T-helper 1 cell treated with Interleukin-12 subunit alpha and Interleukin-12 subunit beta and Interleukin-4 antibody, amounts not matched to agents 30 μg/mL and 1 μg/mL, for 36 hours (primary cell): ENCODE measurements at regions not wholly inside any gene's neighbourhood (a gene's known extent, or its start where the extent isn't known, plus 50 kb on each side); places are given as distances from the start of the nearest gene placed in this dataset.

Source experiments
- H3K27ac Mint-ChIP-seq: one replicate; pipeline ENCODE4 v1.8.0; 2021; ENCODE audit warnings: mild to moderate bottlenecking, mixed read lengths
- H3K27me3 Mint-ChIP-seq: one replicate; pipeline ENCODE4 v1.8.0; 2021; ENCODE audit warnings: low read depth, mixed read lengths
- H3K36me3 Mint-ChIP-seq: one replicate; pipeline ENCODE4 v1.8.0; 2021; ENCODE audit warnings: low read depth, mixed read lengths
- H3K4me1 Mint-ChIP-seq: one replicate; pipeline ENCODE4 v1.8.0; 2021; ENCODE audit warnings: low read depth, mixed read lengths
- H3K4me3 Mint-ChIP-seq: one replicate; pipeline ENCODE4 v1.8.0; 2021; ENCODE audit warnings: mild to moderate bottlenecking, moderate library complexity, mixed read lengths
- H3K9me3 Mint-ChIP-seq: one replicate; pipeline ENCODE4 v1.8.0; 2021; ENCODE audit warnings: mixed read lengths

DNA sequence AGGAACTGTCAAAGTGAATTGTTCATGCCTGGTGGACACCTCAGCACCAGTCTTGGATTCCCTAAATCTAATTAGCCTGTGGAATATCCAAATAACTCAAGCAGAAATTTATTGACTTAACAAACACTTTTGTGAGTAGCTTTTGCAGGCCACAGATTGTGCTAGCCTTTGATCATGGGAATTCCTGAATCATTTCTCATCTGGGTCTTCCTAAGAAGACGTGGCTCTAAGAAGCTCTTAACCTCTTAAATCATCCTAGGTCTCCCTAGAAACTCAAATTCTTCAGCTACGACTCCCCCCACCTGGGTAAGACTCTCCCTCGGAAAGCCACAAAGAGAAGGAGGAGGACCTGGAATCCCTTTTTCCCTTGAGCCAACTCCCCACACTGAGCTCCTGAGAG, 53.8 kb upstream of the PSEN2 start:
- no peaks in the 10 kb centered on the region for H3K9me3 Mint-ChIP-seq
- H3K36me3 Mint-ChIP-seq: no peaks in the 10 kb centered on the region
- no peak overlapping the region for H3K4me3 Mint-ChIP-seq
- no peak overlapping the region for H3K27ac Mint-ChIP-seq
- peaks cover 11% of the 10 kb centered on the region for H3K27me3 Mint-ChIP-seq
- peaks cover 2% of the 10 kb centered on the region for H3K4me1 Mint-ChIP-seq

- Mint-ChIP-seq H3K27me3 (peaks cover 11% of the 10 kb centered on the region), H3K27ac (no peak overlapping the region), H3K9me3 (no peaks in the 10 kb centered on the region), H3K36me3 (no peaks in the 10 kb centered on the region), H3K4me1 (peaks cover 2% of the 10 kb centered on the region), H3K4me3 (no peak overlapping the region)
Observed at GRCh38 chr1:226814751-226815537, 55.5 kb upstream of the PSEN2 start.

- peaks cover 5% of the 10 kb centered on the region for H3K27me3 Mint-ChIP-seq
- H3K4me3 Mint-ChIP-seq: no peak overlapping the region
- no peaks in the 10 kb centered on the region for H3K9me3 Mint-ChIP-seq
- H3K36me3 Mint-ChIP-seq: no peaks in the 10 kb centered on the region
- H3K27ac Mint-ChIP-seq: no peak overlapping the region
- H3K4me1 Mint-ChIP-seq: peaks cover 2% of the 10 kb centered on the region
Observed at GRCh38 chr1:226813671-226814591, 56.5 kb upstream of the PSEN2 start.

DNA sequence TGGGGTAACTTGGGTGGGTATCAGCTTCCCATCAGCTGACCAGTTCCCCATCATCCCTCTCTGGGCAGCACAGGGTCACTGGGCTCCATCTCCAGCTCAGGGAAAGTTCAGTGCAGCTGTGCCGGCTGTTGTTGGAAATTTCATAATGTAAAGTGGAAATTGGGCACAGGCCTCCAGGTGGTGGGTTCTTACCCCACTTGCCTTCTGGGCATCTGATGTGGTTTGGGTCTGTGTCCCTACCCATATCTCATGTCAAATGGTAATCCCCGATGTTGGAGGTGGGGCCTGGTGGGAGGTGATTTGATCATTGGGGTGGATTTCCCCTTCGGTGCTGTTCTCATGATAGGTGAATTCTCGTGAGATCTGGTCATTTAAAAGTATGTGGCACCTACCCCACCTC, 59.7 kb upstream of the PSEN2 start:
- Mint-ChIP-seq H3K27ac (no peak overlapping the region), H3K9me3 (no peaks in the 10 kb centered on the region), H3K4me3 (no peak overlapping the region), H3K36me3 (no peaks in the 10 kb centered on the region), H3K4me1 (peaks cover 4% of the 10 kb centered on the region), H3K27me3 (peaks cover 5% of the 10 kb centered on the region)

DNA sequence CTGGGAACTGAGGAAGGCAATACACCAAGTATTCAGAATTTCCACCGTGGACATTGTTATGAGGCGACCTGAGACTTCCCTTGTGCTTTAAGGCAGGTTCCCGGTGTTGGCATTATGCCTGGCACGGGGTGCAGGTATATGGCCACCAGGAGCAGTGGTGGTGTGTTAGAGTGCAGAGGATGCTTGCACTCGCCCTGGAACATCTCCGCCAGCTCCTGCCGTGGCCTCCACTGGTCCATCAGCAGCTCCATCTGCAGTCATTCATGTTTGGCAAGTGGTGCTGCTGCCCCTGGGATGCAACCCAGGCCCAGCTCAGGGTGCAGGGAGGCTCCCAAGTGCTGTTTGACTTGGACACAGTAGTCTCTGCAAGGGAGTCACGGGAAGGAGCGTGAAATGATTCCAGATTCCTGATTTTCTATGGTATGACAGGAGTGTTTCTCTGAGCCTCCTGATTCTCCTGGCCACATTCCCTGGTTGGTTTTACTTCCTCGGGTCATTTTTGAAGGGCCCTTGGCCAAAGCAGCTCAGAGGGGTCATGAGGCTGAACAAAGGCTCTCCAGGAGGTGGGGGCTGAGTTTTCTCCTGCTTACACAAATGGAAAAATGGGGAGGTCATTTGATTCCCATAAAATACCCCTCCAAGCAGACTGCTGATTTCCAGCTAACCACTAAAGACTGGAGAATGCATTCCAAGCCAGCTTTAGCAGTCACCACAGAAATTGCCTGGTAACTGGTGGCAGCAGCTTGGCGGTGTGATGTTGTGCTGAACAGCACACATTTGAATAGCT, 60.4 kb upstream of the PSEN2 start:
- Mint-ChIP-seq H3K4me1 (peaks cover 2% of the 10 kb centered on the region), H3K27me3 (peaks cover 8% of the 10 kb centered on the region), H3K9me3 (no peaks in the 10 kb centered on the region), H3K4me3 (no peak overlapping the region), H3K27ac (no peak overlapping the region), H3K36me3 (no peaks in the 10 kb centered on the region)

DNA sequence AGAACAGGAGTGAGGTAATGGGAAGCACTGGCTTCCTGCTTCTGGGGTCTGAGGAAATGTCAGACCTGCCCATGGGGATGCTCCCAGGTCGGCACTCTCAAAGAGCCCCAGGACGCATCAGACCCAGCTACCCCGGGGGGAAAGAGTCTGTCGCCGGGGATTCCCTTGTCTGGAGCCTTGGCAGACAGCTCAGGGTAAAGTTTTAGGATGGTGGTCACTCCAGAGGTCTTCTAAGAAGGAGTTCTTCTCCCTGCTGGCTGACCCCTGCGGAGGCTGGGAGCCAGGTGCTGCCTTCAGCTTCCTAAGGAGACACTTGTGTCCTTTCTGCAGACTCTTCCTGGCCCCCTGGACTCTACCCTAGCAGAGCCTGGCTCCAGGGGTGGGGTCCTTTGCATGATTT, 61.9 kb upstream of the PSEN2 start:
- Mint-ChIP-seq H3K4me3 (no peak overlapping the region), H3K36me3 (no peaks in the 10 kb centered on the region), H3K27ac (no peak overlapping the region), H3K4me1 (peaks cover 2% of the 10 kb centered on the region), H3K27me3 (peaks cover 12% of the 10 kb centered on the region), H3K9me3 (no peaks in the 10 kb centered on the region)

GRCh38 chr1:226806988-226807387, 63.4 kb upstream of the PSEN2 start:
- no peak overlapping the region for H3K4me3 Mint-ChIP-seq
- no peak overlapping the region for H3K27ac Mint-ChIP-seq
- peaks cover 7% of the 10 kb centered on the region for H3K27me3 Mint-ChIP-seq
- peaks cover 2% of the 10 kb centered on the region for H3K4me1 Mint-ChIP-seq
- H3K9me3 Mint-ChIP-seq: no peaks in the 10 kb centered on the region
- H3K36me3 Mint-ChIP-seq: no peaks in the 10 kb centered on the region

GRCh38 chr1:226804907-226805759, 65.3 kb upstream of the PSEN2 start:
- H3K4me1 Mint-ChIP-seq: peaks cover 8% of the 10 kb centered on the region
- H3K4me3 Mint-ChIP-seq: no peak overlapping the region
- no peaks in the 10 kb centered on the region for H3K9me3 Mint-ChIP-seq
- no peak overlapping the region for H3K27ac Mint-ChIP-seq
- no peaks in the 10 kb centered on the region for H3K36me3 Mint-ChIP-seq
- H3K27me3 Mint-ChIP-seq: peaks cover 7% of the 10 kb centered on the region

DNA sequence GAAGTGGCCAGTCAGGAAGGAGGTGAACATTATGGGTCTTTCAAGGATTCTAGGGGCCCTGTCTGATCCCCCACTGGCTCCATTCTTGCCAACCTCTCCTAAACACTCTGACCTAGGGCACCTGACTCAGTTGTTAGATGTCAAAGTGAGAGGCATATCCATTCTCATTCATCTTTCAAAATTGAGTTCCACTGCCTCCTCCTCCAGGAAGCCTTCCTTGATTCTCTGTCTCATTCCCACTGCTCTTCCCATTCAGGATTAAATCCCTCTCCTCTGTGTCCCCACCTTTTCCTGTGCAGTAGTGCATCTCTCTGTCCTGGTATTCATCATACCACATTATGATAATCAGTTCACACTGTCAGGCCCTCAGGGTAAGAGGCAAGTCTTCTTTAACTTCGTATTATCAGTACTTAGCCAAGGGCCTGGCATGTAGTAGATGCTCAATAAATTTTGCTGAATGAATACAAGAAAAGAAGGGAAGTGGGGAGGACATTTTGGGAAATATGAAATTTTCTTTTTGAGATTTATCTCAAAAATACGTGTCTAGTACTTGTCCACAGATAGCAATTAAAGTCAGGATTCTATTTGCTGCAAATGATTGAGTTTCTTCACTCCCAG, 61.8 kb upstream of the ITPKB start:
- no peaks in the 10 kb centered on the region for H3K9me3 Mint-ChIP-seq
- no peak overlapping the region for H3K4me3 Mint-ChIP-seq
- peaks cover 33% of the 10 kb centered on the region for H3K4me1 Mint-ChIP-seq
- H3K27ac Mint-ChIP-seq: peak overlapping the region; percentile 53
- peaks cover 4% of the 10 kb centered on the region for H3K36me3 Mint-ChIP-seq
- H3K27me3 Mint-ChIP-seq: peaks cover 7% of the 10 kb centered on the region

GRCh38 chr1:226799634-226800281, 60.7 kb upstream of the ITPKB start:
- peak overlapping the region; percentile 44 for H3K4me3 Mint-ChIP-seq
- peaks cover 35% of the 10 kb centered on the region for H3K4me1 Mint-ChIP-seq

DNA sequence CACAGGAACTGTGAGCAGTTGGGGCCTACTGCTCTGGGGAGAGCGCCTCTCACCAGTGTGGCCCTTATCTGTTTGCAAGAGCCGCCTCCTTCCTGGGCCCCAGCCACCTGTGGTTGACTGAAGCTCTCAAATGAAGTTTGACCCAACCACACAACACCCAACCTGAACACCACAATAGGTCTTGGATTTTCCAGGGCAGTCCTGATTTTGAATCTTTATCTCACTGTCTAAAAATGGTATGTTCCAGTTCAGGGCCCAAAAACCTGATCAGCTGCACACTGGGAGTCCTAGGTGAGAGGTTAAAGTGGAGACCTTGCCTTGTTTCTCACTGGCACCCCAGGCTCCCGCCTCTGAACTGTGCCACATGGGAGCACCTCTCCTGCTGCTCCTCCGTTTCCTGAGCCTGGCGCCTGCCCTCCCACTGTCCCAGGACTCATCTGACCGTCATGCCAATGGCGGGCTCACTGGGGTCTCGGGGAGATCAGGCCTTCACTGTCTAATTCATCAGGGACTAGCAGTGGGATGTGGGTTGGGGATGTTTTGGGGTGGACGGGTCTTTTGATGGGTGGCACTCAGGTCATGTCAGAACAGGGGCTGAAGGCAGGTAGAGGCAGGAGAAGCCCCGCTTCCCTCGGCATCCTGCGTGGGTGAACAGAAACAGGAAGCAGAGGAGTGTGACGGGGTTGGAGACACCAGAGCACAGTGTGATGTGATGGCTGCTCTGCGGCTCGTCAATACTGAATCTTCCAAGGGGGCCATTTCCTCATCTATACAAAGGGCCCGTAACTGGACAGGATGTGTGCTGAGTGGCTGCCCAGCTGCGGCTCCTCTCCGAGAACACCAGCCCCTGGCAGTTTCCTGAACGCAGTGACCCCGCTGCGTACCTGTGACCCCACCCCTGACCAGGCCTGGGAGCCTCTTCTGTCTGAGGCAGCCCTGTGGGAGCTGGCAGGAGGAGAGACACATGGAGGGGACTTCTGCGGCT, 59.6 kb upstream of the ITPKB start:
- Mint-ChIP-seq H3K9me3 (no peaks in the 10 kb centered on the region), H3K27ac (peak overlapping the region; percentile 87), H3K4me3 (peak overlapping the region; percentile 46), H3K27me3 (peaks cover 11% of the 10 kb centered on the region), H3K36me3 (peaks cover 4% of the 10 kb centered on the region), H3K4me1 (peaks cover 35% of the 10 kb centered on the region)

More at GRCh38 chr1:226799634-226800281, 60.7 kb upstream of the ITPKB start:
- Mint-ChIP-seq H3K27me3 (peaks cover 8% of the 10 kb centered on the region), H3K27ac (peak overlapping the region; percentile 80), H3K36me3 (peaks cover 4% of the 10 kb centered on the region), H3K9me3 (no peaks in the 10 kb centered on the region)

- Mint-ChIP-seq H3K4me3 (peak overlapping the region; percentile 16), H3K27ac (peak overlapping the region; percentile 37), H3K4me1 (peaks cover 35% of the 10 kb centered on the region), H3K36me3 (peaks cover 4% of the 10 kb centered on the region), H3K27me3 (peaks cover 23% of the 10 kb centered on the region), H3K9me3 (no peaks in the 10 kb centered on the region)
Observed at GRCh38 chr1:226797151-226797550, 58.1 kb upstream of the ITPKB start.
